ENCODE measurements at regions not wholly inside any gene's neighbourhood (a gene's known extent, or its start where the extent isn't known, plus 50 kb on each side); places are given as distances from the start of the nearest gene placed in this dataset.
A peak's percentile ranks its signal among the peaks of the same experiment; 100 is the strongest.

- TF ChIP-seq EZH2 (IDR thresholded peaks at IDR 0.05; ENCODE audit: borderline replicate concordance, insufficient read depth, low read length, poor library complexity, severe bottlenecking) (no peak), TAF1 (IDR thresholded peaks at IDR 0.05; ENCODE audit: low read depth) (no peak), SMC3 (conservative IDR thresholded peaks at IDR 0.05; ENCODE audit: poor library complexity) (no peak), REST (IDR thresholded peaks at IDR 0.05; ENCODE audit: borderline replicate concordance) (no peak), POLR2AphosphoS5 (IDR thresholded peaks at IDR 0.05) (no peak), RAD21 (conservative IDR thresholded peaks at IDR 0.05) (no peak), EP300 (conservative IDR thresholded peaks at IDR 0.05; ENCODE audit: poor library complexity, severe bottlenecking) (no peak), CTCF (IDR thresholded peaks at IDR 0.05; ENCODE audit: poor library complexity, severe bottlenecking) (no peak), MXI1 (conservative IDR thresholded peaks at IDR 0.05; ENCODE audit: poor library complexity, severe bottlenecking) (no peak)
Observed at GRCh38 chr4:81348778-81349094, 123.0 kb downstream of the RASGEF1B start.

GRCh38 chr4:81348086-81348777, 123.5 kb downstream of the RASGEF1B start:
- H3K79me2 ChIP-seq (replicated peaks; ENCODE audit: insufficient read depth, low read length), result no peaks in the 10 kb centered on the region
- H3K4me2 ChIP-seq (ENCODE audit: low read length), result no peak overlapping the region
- no peaks in the 10 kb centered on the region for H3F3A ChIP-seq (ENCODE audit: insufficient read depth, low read length, poor library complexity, severe bottlenecking)
- no peaks in the 10 kb centered on the region for H3K27me3 ChIP-seq (ENCODE audit: insufficient read depth, low read depth, low read length)
- no peak overlapping the region for H3K4me3 ChIP-seq (ENCODE audit: low read length)
- no peak for TF ChIP-seq EZH2 (IDR thresholded peaks at IDR 0.05; ENCODE audit: borderline replicate concordance, insufficient read depth, low read length, poor library complexity, severe bottlenecking)
- no peak for TF ChIP-seq CTCF (IDR thresholded peaks at IDR 0.05; ENCODE audit: poor library complexity, severe bottlenecking)
- no peak for TF ChIP-seq POLR2AphosphoS5 (IDR thresholded peaks at IDR 0.05)
- TF ChIP-seq SMC3 (conservative IDR thresholded peaks at IDR 0.05; ENCODE audit: poor library complexity), result no peak
- TF ChIP-seq MXI1 (conservative IDR thresholded peaks at IDR 0.05; ENCODE audit: poor library complexity, severe bottlenecking), result no peak
- TF ChIP-seq REST (IDR thresholded peaks at IDR 0.05; ENCODE audit: borderline replicate concordance), result no peak
- TF ChIP-seq RAD21 (conservative IDR thresholded peaks at IDR 0.05), result no peak
- TF ChIP-seq TAF1 (IDR thresholded peaks at IDR 0.05; ENCODE audit: low read depth), result no peak
- no peak for TF ChIP-seq EP300 (conservative IDR thresholded peaks at IDR 0.05; ENCODE audit: poor library complexity, severe bottlenecking)
- H3K9me2 ChIP-seq (ENCODE audit: insufficient read depth, low read length), result no peaks in the 10 kb centered on the region
- no peaks in the 10 kb centered on the region for H3K36me3 ChIP-seq (ENCODE audit: insufficient read depth, low read length)
- H3K9ac ChIP-seq (ENCODE audit: low read length), result no peak overlapping the region
- H2AFZ ChIP-seq (ENCODE audit: low read depth, low read length), result no peak overlapping the region
- no peaks in the 10 kb centered on the region for H4K20me1 ChIP-seq (ENCODE audit: insufficient read depth)
- H3K9me3 ChIP-seq (ENCODE audit: low read length), result no peaks in the 10 kb centered on the region
- H3K27ac ChIP-seq (ENCODE audit: low read length), result no peak overlapping the region

More at GRCh38 chr4:81348778-81349094, 123.0 kb downstream of the RASGEF1B start:
- H3K4me2 ChIP-seq (ENCODE audit: low read length), result no peak overlapping the region
- H3K79me2 ChIP-seq (replicated peaks; ENCODE audit: insufficient read depth, low read length), result no peaks in the 10 kb centered on the region
- H3K9me2 ChIP-seq (ENCODE audit: insufficient read depth, low read length), result no peaks in the 10 kb centered on the region
- H3K27ac ChIP-seq (ENCODE audit: low read length), result peak overlapping the region; percentile 21
- no peak overlapping the region for H3K9ac ChIP-seq (ENCODE audit: low read length)
- no peaks in the 10 kb centered on the region for H3K27me3 ChIP-seq (ENCODE audit: insufficient read depth, low read depth, low read length)
- H3K9me3 ChIP-seq (ENCODE audit: low read length), result no peaks in the 10 kb centered on the region
- no peaks in the 10 kb centered on the region for H3K36me3 ChIP-seq (ENCODE audit: insufficient read depth, low read length)
- no peaks in the 10 kb centered on the region for H4K20me1 ChIP-seq (ENCODE audit: insufficient read depth)
- H3K4me3 ChIP-seq (ENCODE audit: low read length), result no peak overlapping the region
- no peaks in the 10 kb centered on the region for H3F3A ChIP-seq (ENCODE audit: insufficient read depth, low read length, poor library complexity, severe bottlenecking)
- no peak overlapping the region for H2AFZ ChIP-seq (ENCODE audit: low read depth, low read length)

Measured in neural cell (in vitro differentiated cells).